Neural progenitor cell (in vitro differentiated cells): ENCODE measurements at regions not wholly inside any gene's neighbourhood (a gene's known extent, or its start where the extent isn't known, plus 50 kb on each side); places are given as distances from the start of the nearest gene placed in this dataset.

Source experiments
- DNase-seq: peaks from one replicate; pipeline ENCODE4 v3.0.0-alpha.2; 2016; ENCODE audit warnings: low spot score
- H2AFZ ChIP-seq: fragments of 200-600 bp; sonication (generic); replicated peaks from 2 replicates; pipeline ENCODE4 v1.6.1; 2016; ENCODE audit warnings: antibody characterized with exemption
- H3F3A ChIP-seq: fragments of 200-600 bp; sonication (generic); 2 replicates; pipeline ENCODE4 v1.6.1; 2016; ENCODE audit warnings: antibody characterized with exemption, low read depth
- H3K27ac ChIP-seq: fragments of 200-600 bp; sonication (generic); 2 replicates; pipeline ENCODE4 v1.5.1; 2016; ENCODE audit warnings: mild to moderate bottlenecking
- H3K27me3 ChIP-seq: fragments of 200-600 bp; sonication (generic); 2 replicates; pipeline ENCODE4 v1.6.1; 2016; ENCODE audit warnings: mild to moderate bottlenecking, moderate library complexity
- H3K36me3 ChIP-seq: fragments of 200-600 bp; sonication (generic); 2 replicates; pipeline ENCODE4 v1.5.1; 2016
- H3K4me1 ChIP-seq: fragments of 200-600 bp; sonication (generic); 2 replicates; pipeline ENCODE4 v1.6.1; 2016; ENCODE audit warnings: mixed run types
- H3K4me2 ChIP-seq: fragments of 200-600 bp; sonication (generic); 2 replicates; pipeline ENCODE4 v1.6.1; 2016
- H3K4me3 ChIP-seq: fragments of 200-600 bp; sonication (generic); 2 replicates; pipeline ENCODE4 v1.5.1; 2016
- H3K79me2 ChIP-seq: fragments of 200-600 bp; sonication (generic); 2 replicates; pipeline ENCODE4 v1.6.1; 2016; ENCODE audit warnings: low read depth
- H3K9ac ChIP-seq: fragments of 200-600 bp; sonication (generic); 2 replicates; pipeline ENCODE4 v1.6.1; 2016
- H3K9me3 ChIP-seq: fragments of 200-600 bp; sonication (generic); 2 replicates; pipeline ENCODE4 v1.5.1; 2016; ENCODE audit warnings: low read depth
- H4K20me1 ChIP-seq: fragments of 200-600 bp; sonication (generic); 2 replicates; pipeline ENCODE4 v1.6.1; 2016; ENCODE audit warnings: low read depth
- H3K27ac Mint-ChIP-seq: 3 replicates; pipeline ENCODE4 v1.8.0; 2021; ENCODE audit warnings: mixed read lengths
- H3K27me3 Mint-ChIP-seq: 2 replicates; pipeline ENCODE4 v1.8.0; 2022; ENCODE audit warnings: low read depth, mild to moderate bottlenecking, inconsistent platforms, moderate library complexity, mixed read lengths; ENCODE audit not compliant: insufficient read depth
- H3K36me3 Mint-ChIP-seq: 3 replicates; pipeline ENCODE4 v1.8.0; 2021; ENCODE audit warnings: mixed read lengths
- H3K4me1 Mint-ChIP-seq: 3 replicates; pipeline ENCODE4 v1.8.0; 2021; ENCODE audit warnings: mixed read lengths
- H3K4me3 Mint-ChIP-seq: 3 replicates; pipeline ENCODE4 v1.8.0; 2021; ENCODE audit warnings: mild to moderate bottlenecking, moderate library complexity, mixed read lengths
- H3K9me3 Mint-ChIP-seq: 3 replicates; pipeline ENCODE4 v1.8.0; 2020; ENCODE audit warnings: mixed read lengths
- EZH2 ChIP-seq: fragments of 200-600 bp; sonication (generic); IDR thresholded peaks from 2 replicates; pipeline ENCODE4 v1.6.1; 2017; ENCODE audit warnings: antibody characterized with exemption, mild to moderate bottlenecking, moderate library complexity
- EZH2phosphoT487 ChIP-seq: fragments of 200-600 bp; sonication (generic); IDR thresholded peaks from 2 replicates; pipeline ENCODE4 v1.6.1; 2017; ENCODE audit warnings: antibody characterized with exemption
- TF ChIP-seq, protein P1 (sequence below): fragments of 200-600 bp; sonication (generic); IDR thresholded peaks from 2 replicates; pipeline ENCODE4 v1.5.1; 2017; ENCODE audit warnings: antibody characterized with exemption, mild to moderate bottlenecking

GRCh38 chr17:72366626-72367025 is 245.8 kb downstream of the SOX9 start:
- H3K9me3 ChIP-seq = no peaks in the 10 kb centered on the region
- no peak overlapping the region for H3K4me3 ChIP-seq
- Mint-ChIP-seq H3K4me1 (no peaks in the 10 kb centered on the region), H3K36me3 (no peaks in the 10 kb centered on the region), H3K9me3 (no peaks in the 10 kb centered on the region), H3K4me3 (no peak overlapping the region), H3K27ac (no peak overlapping the region), H3K27me3 (peaks cover 4% of the 10 kb centered on the region)
- no peaks in the 10 kb centered on the region for H3K79me2 ChIP-seq
- H3K27me3 ChIP-seq = no peaks in the 10 kb centered on the region
- no peak overlapping the region for H3K4me2 ChIP-seq
- no peak for DNase-seq
- no peak overlapping the region for H2AFZ ChIP-seq
- no peak overlapping the region for H3K9ac ChIP-seq
- H3K4me1 ChIP-seq = no peaks in the 10 kb centered on the region
- no peaks in the 10 kb centered on the region for H3K36me3 ChIP-seq
- TF ChIP-seq, protein P1, sequence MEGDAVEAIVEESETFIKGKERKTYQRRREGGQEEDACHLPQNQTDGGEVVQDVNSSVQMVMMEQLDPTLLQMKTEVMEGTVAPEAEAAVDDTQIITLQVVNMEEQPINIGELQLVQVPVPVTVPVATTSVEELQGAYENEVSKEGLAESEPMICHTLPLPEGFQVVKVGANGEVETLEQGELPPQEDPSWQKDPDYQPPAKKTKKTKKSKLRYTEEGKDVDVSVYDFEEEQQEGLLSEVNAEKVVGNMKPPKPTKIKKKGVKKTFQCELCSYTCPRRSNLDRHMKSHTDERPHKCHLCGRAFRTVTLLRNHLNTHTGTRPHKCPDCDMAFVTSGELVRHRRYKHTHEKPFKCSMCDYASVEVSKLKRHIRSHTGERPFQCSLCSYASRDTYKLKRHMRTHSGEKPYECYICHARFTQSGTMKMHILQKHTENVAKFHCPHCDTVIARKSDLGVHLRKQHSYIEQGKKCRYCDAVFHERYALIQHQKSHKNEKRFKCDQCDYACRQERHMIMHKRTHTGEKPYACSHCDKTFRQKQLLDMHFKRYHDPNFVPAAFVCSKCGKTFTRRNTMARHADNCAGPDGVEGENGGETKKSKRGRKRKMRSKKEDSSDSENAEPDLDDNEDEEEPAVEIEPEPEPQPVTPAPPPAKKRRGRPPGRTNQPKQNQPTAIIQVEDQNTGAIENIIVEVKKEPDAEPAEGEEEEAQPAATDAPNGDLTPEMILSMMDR = no peak
- TF ChIP-seq EZH2 (no peak), EZH2phosphoT487 (no peak)
- no peak overlapping the region for H3K27ac ChIP-seq
- H4K20me1 ChIP-seq = no peaks in the 10 kb centered on the region
- no peaks in the 10 kb centered on the region for H3F3A ChIP-seq

DNA sequence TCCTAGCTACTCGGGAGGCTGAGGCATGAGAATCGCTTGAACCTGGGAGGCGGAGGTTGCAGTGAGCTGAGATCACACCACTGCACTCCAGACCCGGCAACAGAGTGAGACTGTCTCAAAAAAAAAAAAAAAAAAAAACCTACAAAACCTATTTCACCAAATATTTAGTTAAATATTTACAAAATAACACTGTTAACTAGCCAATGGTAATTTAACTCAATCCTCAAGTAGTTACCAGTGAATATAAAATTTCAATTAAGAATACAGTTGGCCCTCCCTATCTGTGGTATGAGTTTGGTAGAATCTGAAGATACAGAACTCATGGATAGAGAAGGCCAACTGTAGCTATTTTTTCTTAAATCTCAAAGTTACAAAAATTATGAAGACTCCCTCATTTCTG is 247.4 kb downstream of the SOX9 start:
- Histone ChIP-seq H3K4me2 (no peak overlapping the region), H3K4me1 (no peaks in the 10 kb centered on the region), H3K27ac (no peak overlapping the region), H3F3A (no peaks in the 10 kb centered on the region), H3K79me2 (no peaks in the 10 kb centered on the region), H2AFZ (no peak overlapping the region), H3K9me3 (no peaks in the 10 kb centered on the region), H3K4me3 (no peak overlapping the region), H3K27me3 (no peaks in the 10 kb centered on the region), H3K36me3 (no peaks in the 10 kb centered on the region), H3K9ac (no peak overlapping the region), H4K20me1 (no peaks in the 10 kb centered on the region)
- Mint-ChIP-seq H3K27ac (no peak overlapping the region), H3K27me3 (peaks cover 4% of the 10 kb centered on the region), H3K4me1 (no peaks in the 10 kb centered on the region), H3K9me3 (peaks cover 4% of the 10 kb centered on the region), H3K4me3 (no peak overlapping the region), H3K36me3 (no peaks in the 10 kb centered on the region)
- DNase-seq = no peak
- TF ChIP-seq EZH2phosphoT487 (no peak), EZH2 (no peak)
- TF ChIP-seq, protein P1 = no peak

DNA sequence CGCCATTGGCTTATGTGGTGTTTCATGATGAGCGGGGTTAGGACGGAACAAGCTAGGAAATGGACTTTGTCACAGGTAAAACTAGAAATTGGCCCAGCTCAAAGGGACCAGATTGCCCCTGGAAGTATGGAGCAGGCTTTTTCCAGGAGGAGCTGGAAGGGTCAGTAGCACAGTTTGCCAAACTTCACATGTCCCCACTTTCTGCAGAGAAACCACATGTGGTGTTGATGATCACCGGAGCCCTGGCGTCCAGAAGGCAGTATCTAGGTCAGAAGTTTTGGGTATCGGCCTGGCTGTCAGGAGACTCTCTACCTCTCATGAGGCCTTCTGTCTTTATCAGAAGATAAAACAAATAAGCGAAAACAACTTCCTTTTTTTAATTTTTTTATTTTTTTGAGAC is 248.5 kb downstream of the SOX9 start:
- Mint-ChIP-seq H3K4me3 (no peak overlapping the region), H3K27ac (no peak overlapping the region), H3K27me3 (peaks cover 5% of the 10 kb centered on the region), H3K36me3 (no peaks in the 10 kb centered on the region), H3K4me1 (peaks cover 1% of the 10 kb centered on the region), H3K9me3 (peaks cover 4% of the 10 kb centered on the region)
- no peaks in the 10 kb centered on the region for H3K9me3 ChIP-seq
- H3K27ac ChIP-seq = no peak overlapping the region
- no peaks in the 10 kb centered on the region for H3F3A ChIP-seq
- TF ChIP-seq EZH2 = no peak
- no peak for TF ChIP-seq EZH2phosphoT487
- TF ChIP-seq, protein P1 = no peak
- H3K9ac ChIP-seq = no peak overlapping the region
- no peak overlapping the region for H3K4me3 ChIP-seq
- no peaks in the 10 kb centered on the region for H3K79me2 ChIP-seq
- no peak for DNase-seq
- no peak overlapping the region for H2AFZ ChIP-seq
- no peak overlapping the region for H3K4me2 ChIP-seq
- H3K27me3 ChIP-seq = no peaks in the 10 kb centered on the region
- H3K4me1 ChIP-seq = peaks cover 6% of the 10 kb centered on the region
- no peaks in the 10 kb centered on the region for H3K36me3 ChIP-seq
- no peaks in the 10 kb centered on the region for H4K20me1 ChIP-seq

- H3K36me3 ChIP-seq = no peaks in the 10 kb centered on the region
- H3K27me3 ChIP-seq = no peaks in the 10 kb centered on the region
- no peak overlapping the region for H3K27ac ChIP-seq
- peaks cover 6% of the 10 kb centered on the region for H3K27me3 Mint-ChIP-seq
- no peak overlapping the region for H3K4me3 Mint-ChIP-seq
- H3K4me2 ChIP-seq = no peak overlapping the region
- H3K9me3 ChIP-seq = no peaks in the 10 kb centered on the region
- no peaks in the 10 kb centered on the region for H3K36me3 Mint-ChIP-seq
- H3K4me3 ChIP-seq = no peak overlapping the region
- H3F3A ChIP-seq = no peaks in the 10 kb centered on the region
- no peak overlapping the region for H3K27ac Mint-ChIP-seq
- no peak overlapping the region for H3K9ac ChIP-seq
- peaks cover 4% of the 10 kb centered on the region for H3K9me3 Mint-ChIP-seq
- H2AFZ ChIP-seq = no peak overlapping the region
- no peak for DNase-seq
- peaks cover 6% of the 10 kb centered on the region for H3K4me1 ChIP-seq
- H4K20me1 ChIP-seq = no peaks in the 10 kb centered on the region
- TF ChIP-seq EZH2 = no peak
- TF ChIP-seq, protein P1 = no peak
- no peak for TF ChIP-seq EZH2phosphoT487
- peaks cover 9% of the 10 kb centered on the region for H3K4me1 Mint-ChIP-seq
- H3K79me2 ChIP-seq = no peaks in the 10 kb centered on the region
Measured at GRCh38 chr17:72370819-72371218, 250.0 kb downstream of the SOX9 start.
